HG03025 (cell line): ENCODE measurements at regions not wholly inside any gene's neighbourhood (a gene's known extent, or its start where the extent isn't known, plus 50 kb on each side); places are given as distances from the start of the nearest gene placed in this dataset.
"Not testable (repeated sequence)": the region's sequence is repeated elsewhere in the genome, so short reads cannot be mapped to it uniquely, and the experiment has no call there.

Experiments used
- ATAC-seq: cut with Tn5 transposase; IDR thresholded peaks from one replicate; pipeline ENCODE4 v1.9.1; 2021; ENCODE audit warnings: mild to moderate bottlenecking, moderate library complexity; ENCODE audit not compliant: unreplicated experiment, low FRiP score

DNA sequence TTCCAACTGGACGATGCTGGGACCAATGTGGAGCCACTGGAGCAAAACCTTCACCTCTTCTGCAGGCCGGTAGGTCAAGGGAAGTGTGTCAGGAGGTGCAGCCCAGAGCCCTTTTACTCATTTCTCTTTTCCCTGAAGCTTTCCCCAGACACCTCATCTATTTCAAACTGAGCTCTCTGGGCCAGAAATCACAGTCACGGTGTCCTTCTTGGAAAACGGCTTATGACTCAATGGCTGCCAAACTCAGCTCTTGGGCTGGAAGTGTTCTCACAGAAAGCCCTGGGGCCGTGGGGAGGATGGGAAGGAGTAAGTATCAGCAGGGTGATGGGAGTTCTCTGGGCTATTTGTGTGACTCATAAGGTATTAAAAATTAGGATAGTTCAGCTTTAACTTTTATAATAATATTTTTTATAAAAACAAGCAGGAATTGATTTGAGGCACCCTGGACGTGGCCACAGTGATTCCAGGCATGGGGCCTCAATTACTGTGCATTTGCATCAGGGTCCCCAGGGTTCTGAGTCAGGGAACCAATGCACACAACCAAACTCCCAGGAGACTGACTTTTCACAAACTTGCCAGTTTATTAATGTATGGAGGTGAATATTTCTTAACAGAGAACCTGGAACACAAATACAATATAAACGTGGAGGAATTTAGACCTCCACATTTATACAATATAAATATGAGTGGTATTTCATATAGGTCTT, 187.4 kb upstream of the TMEM72 start:
- ATAC-seq: no peak

DNA sequence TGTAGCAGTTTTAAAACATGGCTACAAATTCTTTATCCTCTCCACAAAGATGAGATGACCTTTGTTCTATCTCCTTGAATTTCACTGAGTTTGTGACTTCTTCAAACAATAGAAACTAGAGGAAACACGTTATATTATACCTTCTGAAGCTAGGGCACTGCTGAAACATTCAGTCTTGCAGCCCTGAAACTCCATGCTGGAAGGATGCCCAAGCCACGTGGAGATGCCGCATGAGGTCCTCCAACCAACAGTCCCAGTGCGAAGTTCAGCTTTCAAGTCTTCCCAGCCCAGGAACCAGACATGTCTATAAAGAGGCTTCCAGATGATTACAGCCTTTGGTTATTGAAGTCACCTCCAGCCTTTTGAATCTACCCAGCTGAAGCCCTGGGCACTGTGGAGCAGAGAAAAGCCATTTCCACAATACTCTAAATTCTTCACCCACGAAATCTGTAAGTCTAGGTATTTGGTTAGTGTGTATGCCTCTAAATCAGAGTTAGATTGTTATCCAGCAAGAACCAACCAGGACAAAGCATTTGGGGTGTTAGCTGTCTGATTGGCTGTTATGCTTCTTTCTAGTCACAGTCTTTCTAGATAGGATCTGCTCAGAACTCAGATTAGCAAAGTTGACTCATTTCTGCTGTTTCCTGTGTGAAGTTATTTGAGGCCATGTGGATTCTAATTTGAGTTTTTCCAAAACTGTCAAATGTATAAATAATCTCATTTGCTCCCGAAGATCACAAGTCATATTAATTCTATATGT, 186.5 kb upstream of the TMEM72 start:
- no peak for ATAC-seq

DNA sequence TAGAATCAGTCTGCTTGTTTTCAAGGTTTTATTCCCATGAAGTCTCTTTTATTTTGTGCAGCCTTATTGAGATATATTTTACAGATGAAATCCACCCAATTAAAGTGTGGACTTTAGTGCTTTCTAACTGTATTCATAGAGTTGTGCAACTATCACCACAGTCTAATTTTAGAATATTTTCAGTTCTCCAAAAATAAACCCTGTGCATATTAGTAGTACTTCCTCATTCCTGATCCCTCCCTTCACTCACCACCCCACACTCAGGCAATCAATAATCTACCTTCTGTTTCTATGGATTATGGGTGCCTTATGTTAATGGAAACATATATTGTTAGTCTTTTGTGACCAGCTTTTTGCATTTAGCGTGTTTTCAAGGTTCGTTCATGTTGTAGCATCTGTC, 185.7 kb upstream of the TMEM72 start:
- ATAC-seq: peak; percentile 66

DNA sequence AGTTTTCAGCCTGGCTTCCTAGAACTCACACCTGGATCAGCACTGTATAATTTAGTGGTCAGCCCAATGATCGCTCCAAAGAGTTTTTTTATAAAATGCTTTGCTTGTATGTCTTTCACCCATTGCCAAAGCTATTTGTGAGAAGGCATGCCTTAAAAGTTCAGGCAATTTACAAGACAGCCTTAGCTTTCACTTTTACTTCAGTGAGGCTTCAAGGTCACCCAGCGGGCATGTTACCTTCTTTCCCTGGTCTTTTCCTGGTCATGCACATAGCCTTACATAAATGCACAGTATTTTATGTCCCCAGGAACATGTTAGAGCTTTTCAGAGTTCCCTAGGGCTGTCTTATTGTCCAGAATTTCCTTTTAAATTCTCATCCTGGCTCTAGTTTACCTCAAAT, 179.9 kb upstream of the TMEM72 start:
- ATAC-seq: no peak

DNA sequence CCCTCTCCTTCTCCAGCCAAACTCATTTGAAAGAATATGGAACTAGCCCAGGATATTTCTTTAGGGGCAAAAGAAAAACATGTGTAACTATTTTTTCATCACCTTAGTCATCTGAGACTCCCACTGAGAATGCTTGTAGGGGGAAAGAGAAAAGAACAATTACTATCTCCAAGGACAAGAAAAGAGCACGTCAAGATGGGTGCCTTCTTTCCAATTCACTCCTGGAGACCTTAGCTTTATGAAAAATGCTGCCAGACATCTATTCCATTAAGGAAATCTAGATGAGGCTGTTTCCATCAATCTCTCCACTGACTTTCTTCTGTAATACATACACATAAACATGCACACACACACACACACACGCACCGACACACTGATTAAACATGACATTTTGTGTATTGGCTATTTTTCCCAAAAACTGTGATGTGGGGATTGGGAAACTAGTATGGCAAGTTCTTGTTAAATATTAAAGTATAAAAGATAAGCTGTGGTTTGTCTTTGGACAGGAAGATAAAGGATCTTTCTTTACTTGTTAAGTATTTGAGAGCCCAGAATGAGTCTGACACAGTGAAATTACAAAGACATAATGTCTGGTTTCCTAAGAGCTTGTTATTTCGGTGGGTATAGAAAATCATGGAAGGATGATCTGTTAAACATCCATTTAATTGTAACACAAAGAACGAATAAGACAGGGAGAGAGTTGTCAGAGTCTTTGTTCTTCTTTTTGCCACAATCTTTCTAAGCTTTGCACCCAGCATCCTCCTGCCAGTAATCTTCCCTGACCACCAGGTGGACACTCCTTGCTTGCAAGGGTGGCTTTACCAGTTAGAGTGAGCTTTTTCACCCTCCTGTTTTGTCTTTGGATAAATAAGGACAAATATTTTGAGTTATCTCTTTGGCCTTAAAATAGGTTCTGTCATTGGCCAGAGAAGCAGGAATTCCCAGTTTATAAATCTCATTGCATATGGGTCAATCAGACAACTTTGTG, 177.3 kb upstream of the TMEM72 start:
- ATAC-seq: no peak

DNA sequence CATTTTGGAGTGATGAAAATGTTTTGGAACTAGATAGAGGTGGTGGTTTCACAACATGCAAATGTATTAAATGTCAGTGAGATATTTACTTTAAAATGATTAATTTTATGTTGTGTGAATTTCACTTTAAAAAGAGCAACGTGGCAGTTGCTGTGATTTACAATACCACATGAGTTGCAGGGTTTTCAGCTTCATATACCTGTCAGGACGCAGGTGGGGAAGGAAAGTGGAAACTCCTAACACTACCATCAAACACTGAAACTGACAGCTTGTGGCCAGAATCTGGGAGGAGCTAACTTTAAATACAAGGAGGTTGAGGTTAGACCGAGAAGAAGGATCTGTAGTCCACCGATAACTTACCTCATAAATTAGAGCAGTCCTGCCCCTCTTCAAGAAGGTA, 168.9 kb upstream of the TMEM72 start:
- ATAC-seq: no peak

DNA sequence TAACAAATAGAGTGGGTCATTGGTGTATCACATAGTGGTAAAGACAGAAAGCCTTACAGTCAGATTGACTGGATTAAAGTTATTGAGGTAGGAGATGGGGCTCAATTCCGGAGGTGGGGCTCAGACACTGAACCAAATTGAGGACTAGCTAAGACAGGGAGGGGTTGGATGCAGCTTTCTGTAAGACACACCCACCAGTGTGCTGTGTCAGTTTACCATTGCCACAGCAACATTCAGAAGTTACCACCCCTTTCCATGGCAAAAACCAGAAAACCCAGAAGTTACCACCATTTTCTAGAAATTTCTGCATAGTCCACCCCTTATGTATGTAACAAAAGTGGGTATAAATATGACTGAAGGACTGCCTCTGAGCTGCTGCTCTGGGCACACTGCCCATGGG, 167.6 kb upstream of the TMEM72 start:
- ATAC-seq: no peak

DNA sequence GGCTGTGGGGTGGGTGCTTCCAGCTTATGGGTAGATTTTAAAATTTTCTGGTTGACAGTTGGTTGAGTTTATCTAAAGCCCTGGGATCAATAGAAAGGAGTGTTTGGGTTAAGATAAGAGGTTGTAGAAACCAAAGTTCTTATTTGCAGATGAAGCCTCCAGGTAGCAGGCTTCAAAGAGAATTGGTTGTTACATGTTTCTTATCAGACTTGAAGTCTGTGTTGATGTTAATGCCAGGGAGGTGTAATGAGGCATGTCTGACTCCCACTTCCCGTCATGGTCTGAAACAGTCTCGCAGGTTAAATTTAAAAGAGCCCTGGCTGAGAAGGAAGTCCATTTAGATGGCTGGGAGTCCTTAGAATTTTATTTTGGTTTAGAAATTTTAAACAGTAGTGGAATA, 165.2 kb upstream of the TMEM72 start:
- no peak for ATAC-seq

DNA sequence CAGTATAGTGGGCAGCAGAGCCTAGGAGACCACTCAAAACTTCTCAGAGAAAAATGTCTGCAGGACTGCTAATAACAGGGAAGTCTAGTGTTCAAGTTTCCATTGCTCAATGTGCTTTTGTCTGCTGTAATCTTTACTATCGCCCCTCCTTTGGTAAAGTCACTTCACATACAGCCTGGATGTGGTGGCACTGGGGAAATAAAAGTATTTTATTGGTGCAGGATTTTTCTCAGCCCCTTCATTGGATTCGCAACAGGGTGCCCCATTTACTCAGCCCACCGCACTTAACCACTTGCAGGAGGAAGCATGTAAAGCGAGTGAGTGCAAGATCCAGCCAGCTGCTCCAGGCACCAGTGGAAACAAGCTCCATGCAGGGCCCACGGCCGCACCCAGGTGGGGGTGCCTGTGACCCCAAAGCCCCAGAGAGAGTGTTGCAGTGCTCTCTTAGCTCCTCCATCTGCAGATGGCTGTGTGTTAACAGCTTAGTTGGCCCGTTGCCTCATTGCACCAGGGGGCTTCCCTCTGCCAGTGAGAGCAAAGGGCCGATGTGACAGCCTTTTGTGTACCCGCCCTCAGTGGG, 163.5 kb upstream of the TMEM72 start:
- no peak for ATAC-seq

DNA sequence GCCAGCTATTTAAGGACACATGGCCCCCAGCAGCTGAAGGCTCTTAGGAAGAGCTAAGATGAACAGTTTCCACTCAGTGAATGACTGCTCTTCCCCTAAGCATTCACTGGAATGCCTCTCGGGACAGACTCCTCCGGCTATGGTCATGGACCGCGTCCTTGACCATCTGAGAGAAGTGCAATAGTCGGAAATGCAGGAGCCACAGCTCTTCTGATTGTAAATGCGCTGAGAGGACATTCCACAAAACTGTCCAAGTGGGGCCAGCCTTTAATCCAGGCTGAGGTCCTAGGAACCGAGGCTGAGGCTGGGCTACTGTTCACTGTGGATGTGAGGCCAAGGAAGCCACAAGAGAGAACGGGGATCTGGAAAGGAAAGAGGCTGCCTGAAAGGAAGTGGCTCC, 162.0 kb upstream of the TMEM72 start:
- ATAC-seq: no peak

DNA sequence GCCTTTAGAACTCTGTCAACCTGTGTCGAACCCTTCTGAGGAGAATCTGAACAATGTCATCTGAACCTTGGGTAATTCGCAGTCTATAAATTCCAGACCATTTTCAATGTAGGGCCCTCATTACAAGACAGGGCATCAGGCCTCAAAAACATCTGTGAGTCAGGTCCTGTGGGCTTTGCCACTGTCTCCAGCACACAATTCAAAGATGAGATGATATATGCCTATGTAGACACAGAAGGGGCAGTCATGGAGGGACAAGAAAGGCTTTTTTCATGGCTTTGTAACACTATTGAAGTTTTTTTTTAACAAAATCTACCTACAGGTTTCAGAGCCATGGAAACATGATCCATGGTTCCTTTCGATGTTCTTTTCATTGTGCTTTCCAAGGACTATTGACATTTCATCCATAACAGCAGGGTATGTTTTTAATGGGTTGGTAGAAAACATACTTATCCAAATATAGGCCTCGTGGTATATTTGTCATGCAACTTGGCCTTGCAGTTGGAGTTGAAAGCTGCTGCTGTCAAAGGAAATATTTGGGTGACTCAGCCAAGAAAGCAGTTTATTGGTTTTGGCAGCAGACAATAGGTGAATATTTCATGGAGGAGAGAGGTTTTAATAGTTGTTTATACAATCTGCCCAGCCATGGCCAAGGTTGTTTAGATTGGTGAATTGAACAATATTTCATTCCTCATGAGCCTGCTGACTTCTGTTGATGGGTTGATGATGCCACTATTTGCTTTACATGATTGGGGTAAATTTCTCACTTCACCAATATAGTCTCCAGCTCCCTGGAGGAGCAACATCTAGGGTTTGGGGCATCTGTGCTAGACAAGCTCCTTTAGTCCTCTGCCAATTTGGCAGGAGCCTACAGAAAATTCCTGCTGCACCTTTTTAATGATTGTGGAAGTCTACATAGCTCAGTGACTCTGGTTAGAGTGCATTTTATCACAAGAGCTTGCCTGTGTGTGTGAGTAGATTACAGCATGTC, 158.4 kb upstream of the TMEM72 start:
- ATAC-seq: no peak

DNA sequence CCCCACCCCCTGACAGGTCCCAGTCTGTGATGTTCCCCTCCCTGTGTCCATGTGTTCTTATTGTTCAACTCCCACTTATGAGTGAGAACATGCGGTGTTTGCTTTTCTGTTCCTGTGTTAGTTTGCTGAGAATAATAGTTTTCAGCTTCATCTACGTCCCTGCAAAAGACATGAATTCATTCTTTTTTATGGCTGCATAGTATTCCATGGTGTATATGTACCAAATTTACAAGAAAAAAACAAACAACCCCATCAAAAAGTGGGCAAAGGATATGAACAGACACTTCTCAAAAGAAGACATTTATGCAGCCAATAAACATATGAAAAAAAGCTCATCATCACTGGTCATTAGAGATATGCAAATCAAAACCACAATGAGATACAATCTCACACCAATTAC, 156.8 kb upstream of the TMEM72 start:
- not testable (repeated sequence) for ATAC-seq

DNA sequence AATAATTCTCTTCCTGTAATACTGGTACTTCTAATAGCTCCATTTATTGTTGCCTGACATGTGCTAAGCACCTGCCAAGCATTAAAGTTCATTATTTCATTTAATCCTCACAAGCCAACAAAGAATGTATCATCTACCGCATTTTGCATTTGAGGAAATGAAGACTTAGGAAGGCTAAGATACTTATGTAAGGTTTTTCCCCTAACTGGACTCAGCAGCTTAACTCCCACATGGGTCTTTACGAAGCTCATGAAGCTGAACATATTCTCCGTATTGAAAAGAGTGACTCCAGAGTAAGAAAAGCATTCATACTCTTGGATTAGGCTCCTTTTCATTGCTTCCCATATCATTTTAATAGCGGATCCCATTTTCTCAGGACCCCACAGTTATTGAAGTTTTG, 155.7 kb upstream of the TMEM72 start:
- no peak for ATAC-seq

DNA sequence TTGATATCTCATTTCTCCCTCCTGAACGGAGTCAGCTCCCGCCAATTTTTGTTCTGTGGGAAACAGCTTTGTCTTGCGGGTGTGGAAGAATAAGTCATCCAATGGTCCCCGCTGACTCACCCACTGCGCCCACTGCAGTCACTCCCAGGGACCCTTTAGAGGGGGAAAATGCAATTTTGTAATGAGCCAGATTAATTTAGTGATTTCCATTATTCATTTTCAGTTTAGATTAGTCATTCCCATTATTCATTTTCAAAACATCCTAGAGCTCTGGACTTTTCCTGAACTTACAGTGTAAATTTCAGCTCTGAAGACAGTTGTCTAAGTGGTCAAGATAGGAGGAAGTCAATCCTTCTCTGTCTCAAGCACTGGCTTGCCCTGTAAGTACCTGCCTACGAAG, 154.9 kb upstream of the TMEM72 start:
- no peak for ATAC-seq

DNA sequence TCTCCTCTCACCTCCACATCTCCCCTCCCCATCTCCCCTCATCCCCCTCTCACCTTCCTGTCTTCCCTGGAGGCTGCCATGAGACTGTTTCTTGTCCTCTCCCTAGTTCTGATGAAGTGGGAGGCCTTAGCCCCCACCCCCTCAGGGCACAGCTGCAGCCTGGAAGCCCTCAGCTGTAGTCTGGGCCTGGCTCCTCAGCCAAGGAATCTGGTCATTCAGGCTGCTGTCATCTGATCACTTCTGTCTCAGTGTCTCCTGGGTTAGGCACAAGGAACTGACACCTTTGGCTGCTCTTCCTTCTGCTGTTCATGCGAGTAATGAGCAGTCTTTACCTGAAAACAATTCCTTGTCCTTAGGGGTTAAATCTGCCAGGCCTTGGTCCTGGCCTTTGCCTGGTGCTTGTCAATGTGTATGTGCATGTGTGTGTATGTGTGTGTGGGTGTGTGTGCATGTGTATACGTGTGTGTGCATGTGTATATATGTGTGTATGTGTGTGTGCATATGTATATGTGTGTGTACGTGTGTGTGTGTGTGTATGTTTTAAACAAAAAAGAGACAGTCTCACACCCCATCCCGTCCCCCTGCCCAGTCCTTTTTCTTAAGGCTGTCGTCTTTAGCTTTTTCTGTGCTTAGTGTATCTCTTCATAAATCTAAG, 153.5 kb upstream of the TMEM72 start:
- ATAC-seq: no peak

DNA sequence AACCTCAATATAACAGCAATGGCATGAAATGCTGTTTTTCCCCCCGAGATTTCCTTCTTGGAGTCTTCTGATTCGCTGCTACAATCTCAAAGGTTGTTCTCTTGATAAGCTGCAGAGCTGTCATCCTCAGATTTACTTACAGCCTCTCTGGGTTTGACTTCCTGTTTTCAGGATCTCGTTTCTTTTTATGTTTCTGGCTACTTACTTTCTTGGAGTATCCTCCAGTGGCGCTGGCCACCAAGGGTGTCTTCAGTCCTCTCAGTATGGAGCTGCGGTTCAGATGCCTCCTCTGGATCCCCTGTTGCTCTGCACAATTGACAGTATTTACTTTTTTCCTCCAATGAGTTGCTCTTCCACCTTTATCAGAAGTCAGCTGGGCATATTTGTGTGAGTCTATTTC, 152.0 kb upstream of the TMEM72 start:
- no peak for ATAC-seq

DNA sequence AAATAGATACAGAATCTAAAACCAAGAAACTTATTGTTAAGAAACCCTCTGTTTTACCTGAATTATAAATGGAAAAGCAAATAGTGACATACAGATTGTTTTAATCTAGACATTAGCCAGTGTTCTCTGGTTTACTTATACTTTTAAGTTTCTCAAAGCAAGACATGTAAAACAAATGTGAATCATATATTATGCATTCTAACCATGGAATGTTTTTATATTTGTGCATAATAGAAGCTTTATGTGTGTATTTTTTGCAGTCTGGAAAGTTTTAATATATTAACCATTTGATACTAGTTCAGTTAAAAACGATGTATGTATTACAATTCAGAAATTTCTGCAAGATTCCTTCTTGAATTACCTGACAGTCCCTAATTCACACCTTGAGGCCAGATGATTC, 150.6 kb upstream of the TMEM72 start:
- no peak for ATAC-seq

DNA sequence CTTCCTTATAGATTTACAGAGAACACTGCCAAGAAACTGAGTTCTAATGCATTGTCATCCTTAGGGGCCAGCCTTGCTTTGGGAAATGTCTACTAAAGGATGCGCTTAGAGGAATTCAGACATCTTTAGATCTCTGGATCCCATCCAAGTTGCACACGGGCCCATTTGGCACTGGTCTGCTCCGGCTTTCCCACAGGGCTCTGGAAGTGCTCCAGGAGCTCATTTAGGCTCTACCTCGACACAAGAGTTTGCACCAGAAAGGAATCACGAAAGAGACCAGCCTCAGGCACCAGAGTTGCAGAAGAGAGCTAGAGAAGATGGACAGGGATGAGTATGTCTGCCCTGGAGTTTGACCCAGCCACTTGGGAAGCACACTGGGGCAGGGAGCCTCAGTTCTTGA, 150.1 kb upstream of the TMEM72 start:
- no peak for ATAC-seq

DNA sequence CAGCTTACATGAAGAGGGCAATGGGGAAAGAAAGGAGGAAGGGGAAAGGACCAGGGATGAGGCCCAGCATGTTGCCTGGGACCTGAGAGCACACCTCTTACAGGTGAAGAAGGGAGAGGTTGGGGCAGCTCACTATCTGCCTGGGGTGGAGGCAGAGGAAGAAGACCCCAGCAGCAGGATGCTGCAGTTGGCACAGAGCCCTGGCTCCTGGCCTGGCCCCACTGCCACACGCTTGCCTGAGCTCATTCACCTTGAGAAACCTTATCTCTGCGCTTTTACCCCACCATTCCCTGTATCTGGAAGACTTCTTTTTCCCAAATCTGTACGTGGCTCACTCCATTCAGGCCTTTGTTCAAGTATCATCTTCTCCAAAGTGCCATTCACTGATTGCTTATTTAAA, 147.8 kb upstream of the TMEM72 start:
- ATAC-seq: no peak
